ENCODE measurements at regions not wholly inside any gene's neighbourhood (a gene's known extent, or its start where the extent isn't known, plus 50 kb on each side); places are given as distances from the start of the nearest gene placed in this dataset.
A peak's percentile ranks its signal among the peaks of the same experiment; 100 is the strongest.

DNA sequence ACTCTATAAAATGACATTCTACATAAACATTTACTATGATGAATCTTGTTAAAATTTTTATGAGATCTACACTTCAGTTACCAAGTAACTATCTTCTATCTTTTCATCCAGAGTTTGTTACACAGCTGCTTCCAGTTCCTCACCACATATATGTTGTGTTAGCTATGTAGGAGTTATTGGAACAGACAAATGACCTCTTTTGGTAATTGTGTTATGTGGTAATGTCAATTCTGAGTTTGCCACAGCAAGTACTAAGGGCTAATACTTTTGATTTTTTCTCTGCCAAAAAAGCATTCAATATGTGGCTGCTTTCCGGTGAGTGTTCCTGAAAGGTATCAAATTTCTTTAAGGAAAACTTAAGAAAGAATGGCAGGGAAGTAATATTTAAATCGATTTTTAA, 573.9 kb upstream of the PCDH15 start:
- Histone ChIP-seq H3K79me2 (ENCODE audit: low read depth) (no peaks in the 10 kb centered on the region), H3K4me1 (peaks cover 18% of the 10 kb centered on the region), H4K20me1 (ENCODE audit: low read depth) (no peaks in the 10 kb centered on the region), H3K36me3 (no peaks in the 10 kb centered on the region), H2AFZ (replicated peaks) (no peak overlapping the region), H3K4me3 (no peak overlapping the region), H3K9me3 (ENCODE audit: low read depth) (no peaks in the 10 kb centered on the region), H3F3A (ENCODE audit: low read depth) (no peaks in the 10 kb centered on the region), H3K27ac (no peak overlapping the region), H3K9ac (no peak overlapping the region), H3K27me3 (no peaks in the 10 kb centered on the region), H3K4me2 (no peak overlapping the region)
- H3K36me3 Mint-ChIP-seq, result no peaks in the 10 kb centered on the region
- no peaks in the 10 kb centered on the region for H3K27me3 Mint-ChIP-seq (ENCODE audit: insufficient read depth, low read depth)
- no peak overlapping the region for H3K4me3 Mint-ChIP-seq
- no peaks in the 10 kb centered on the region for H3K9me3 Mint-ChIP-seq
- DNase-seq (ENCODE audit: low spot score), result no peak
- no peak overlapping the region for H3K27ac Mint-ChIP-seq
- TF ChIP-seq EZH2phosphoT487 (IDR thresholded peaks at IDR 0.05), result no peak
- TF ChIP-seq, protein P1, sequence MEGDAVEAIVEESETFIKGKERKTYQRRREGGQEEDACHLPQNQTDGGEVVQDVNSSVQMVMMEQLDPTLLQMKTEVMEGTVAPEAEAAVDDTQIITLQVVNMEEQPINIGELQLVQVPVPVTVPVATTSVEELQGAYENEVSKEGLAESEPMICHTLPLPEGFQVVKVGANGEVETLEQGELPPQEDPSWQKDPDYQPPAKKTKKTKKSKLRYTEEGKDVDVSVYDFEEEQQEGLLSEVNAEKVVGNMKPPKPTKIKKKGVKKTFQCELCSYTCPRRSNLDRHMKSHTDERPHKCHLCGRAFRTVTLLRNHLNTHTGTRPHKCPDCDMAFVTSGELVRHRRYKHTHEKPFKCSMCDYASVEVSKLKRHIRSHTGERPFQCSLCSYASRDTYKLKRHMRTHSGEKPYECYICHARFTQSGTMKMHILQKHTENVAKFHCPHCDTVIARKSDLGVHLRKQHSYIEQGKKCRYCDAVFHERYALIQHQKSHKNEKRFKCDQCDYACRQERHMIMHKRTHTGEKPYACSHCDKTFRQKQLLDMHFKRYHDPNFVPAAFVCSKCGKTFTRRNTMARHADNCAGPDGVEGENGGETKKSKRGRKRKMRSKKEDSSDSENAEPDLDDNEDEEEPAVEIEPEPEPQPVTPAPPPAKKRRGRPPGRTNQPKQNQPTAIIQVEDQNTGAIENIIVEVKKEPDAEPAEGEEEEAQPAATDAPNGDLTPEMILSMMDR (IDR thresholded peaks at IDR 0.05), result no peak
- no peak for TF ChIP-seq EZH2 (IDR thresholded peaks at IDR 0.05)
- H3K4me1 Mint-ChIP-seq, result peaks cover 2% of the 10 kb centered on the region

DNA sequence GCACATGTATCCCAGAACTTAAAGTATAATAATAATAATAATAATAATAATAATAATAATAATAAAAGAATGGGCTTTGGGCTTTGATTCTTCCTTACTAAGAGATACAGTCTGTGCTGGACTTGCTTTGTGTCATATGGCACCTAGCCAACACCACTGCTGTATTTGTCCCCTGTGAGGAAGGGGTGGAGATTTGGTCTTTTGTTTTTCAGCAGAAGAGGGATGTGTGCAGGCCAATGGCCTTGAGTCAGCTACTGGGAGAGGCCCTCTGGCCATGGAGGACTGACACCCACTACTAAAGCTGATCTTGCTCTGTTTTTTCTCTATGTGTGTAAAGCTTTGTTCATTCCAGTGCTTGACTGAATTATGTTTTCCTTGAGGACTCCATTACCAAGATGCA, 573.0 kb upstream of the PCDH15 start:
- H3K4me2 ChIP-seq, result no peak overlapping the region
- H3K36me3 ChIP-seq, result no peaks in the 10 kb centered on the region
- Mint-ChIP-seq H3K4me3 (no peak overlapping the region), H3K9me3 (no peaks in the 10 kb centered on the region), H3K36me3 (no peaks in the 10 kb centered on the region), H3K27ac (no peak overlapping the region), H3K27me3 (ENCODE audit: insufficient read depth, low read depth) (no peaks in the 10 kb centered on the region), H3K4me1 (peaks cover 11% of the 10 kb centered on the region)
- no peaks in the 10 kb centered on the region for H3K79me2 ChIP-seq (ENCODE audit: low read depth)
- H4K20me1 ChIP-seq (ENCODE audit: low read depth), result no peaks in the 10 kb centered on the region
- no peak overlapping the region for H3K27ac ChIP-seq
- no peaks in the 10 kb centered on the region for H3K27me3 ChIP-seq
- H2AFZ ChIP-seq (replicated peaks), result no peak overlapping the region
- TF ChIP-seq EZH2 (IDR thresholded peaks at IDR 0.05) (no peak), EZH2phosphoT487 (IDR thresholded peaks at IDR 0.05) (no peak)
- TF ChIP-seq, protein P1 (IDR thresholded peaks at IDR 0.05), result no peak
- DNase-seq (ENCODE audit: low spot score), result no peak
- H3F3A ChIP-seq (ENCODE audit: low read depth), result no peaks in the 10 kb centered on the region
- H3K9me3 ChIP-seq (ENCODE audit: low read depth), result no peaks in the 10 kb centered on the region
- H3K4me1 ChIP-seq, result peaks cover 22% of the 10 kb centered on the region
- H3K9ac ChIP-seq, result no peak overlapping the region
- H3K4me3 ChIP-seq, result no peak overlapping the region

DNA sequence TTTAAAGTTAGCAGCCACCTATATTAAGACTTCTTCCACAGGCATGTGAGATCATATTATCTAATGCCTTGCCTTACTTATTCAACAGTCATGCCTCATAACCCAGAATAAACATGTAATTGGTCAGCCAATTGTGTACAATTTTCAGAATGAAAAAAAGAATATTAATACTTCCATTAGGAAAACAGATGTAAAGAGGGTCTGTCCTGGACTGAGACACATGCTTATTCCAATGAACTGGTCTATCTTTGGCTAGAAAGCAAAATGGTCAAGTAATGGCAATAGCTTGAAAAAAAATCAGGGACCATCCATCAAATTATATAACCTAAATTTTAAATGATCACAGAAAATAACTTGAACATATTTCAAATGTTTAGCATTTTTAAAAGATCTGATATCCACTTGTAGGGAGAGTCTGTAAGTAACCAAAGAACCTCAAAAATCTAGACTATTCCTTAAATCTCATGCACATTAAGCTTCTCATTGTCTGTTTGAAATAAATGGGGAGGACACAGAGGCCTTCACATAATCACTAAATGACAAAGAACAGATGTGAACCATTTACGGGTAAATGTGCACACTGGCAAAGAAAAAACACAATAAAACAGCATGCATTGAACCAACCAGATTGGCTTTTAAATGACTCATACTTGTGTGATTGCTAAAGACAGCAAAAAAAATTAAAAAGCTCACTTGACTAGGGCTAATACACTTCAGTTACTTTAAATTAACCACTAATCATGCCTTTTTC, 568.8 kb upstream of the PCDH15 start:
- Mint-ChIP-seq H3K27me3 (ENCODE audit: insufficient read depth, low read depth) (no peaks in the 10 kb centered on the region), H3K4me3 (no peak overlapping the region), H3K4me1 (peaks cover 13% of the 10 kb centered on the region), H3K27ac (peak overlapping the region; percentile 69), H3K36me3 (no peaks in the 10 kb centered on the region), H3K9me3 (no peaks in the 10 kb centered on the region)
- no peaks in the 10 kb centered on the region for H3K9me3 ChIP-seq (ENCODE audit: low read depth)
- TF ChIP-seq, protein P1 (IDR thresholded peaks at IDR 0.05), result no peak
- no peak for TF ChIP-seq EZH2phosphoT487 (IDR thresholded peaks at IDR 0.05)
- no peak for TF ChIP-seq EZH2 (IDR thresholded peaks at IDR 0.05)
- no peaks in the 10 kb centered on the region for H3K79me2 ChIP-seq (ENCODE audit: low read depth)
- no peak overlapping the region for H3K4me3 ChIP-seq
- no peak overlapping the region for H3K9ac ChIP-seq
- peak; percentile 39 for DNase-seq (ENCODE audit: low spot score)
- H3K4me2 ChIP-seq, result peak overlapping the region; percentile 40
- no peaks in the 10 kb centered on the region for H3K36me3 ChIP-seq
- H3K27me3 ChIP-seq, result no peaks in the 10 kb centered on the region
- H3K27ac ChIP-seq, result peak overlapping the region; percentile 9
- peaks cover 19% of the 10 kb centered on the region for H3K4me1 ChIP-seq
- peak overlapping the region; percentile 32 for H2AFZ ChIP-seq (replicated peaks)
- no peaks in the 10 kb centered on the region for H3F3A ChIP-seq (ENCODE audit: low read depth)
- H4K20me1 ChIP-seq (ENCODE audit: low read depth), result no peaks in the 10 kb centered on the region

Data from neural progenitor cell (in vitro differentiated cells).